Muscle of arm (tissue), 1 donor: ENCODE measurements at regions not wholly inside any gene's neighbourhood (a gene's known extent, or its start where the extent isn't known, plus 50 kb on each side); places are given as distances from the start of the nearest gene placed in this dataset.
"Not testable (repeated sequence)": the region's sequence is repeated elsewhere in the genome, so short reads cannot be mapped to it uniquely, and the experiment has no call there.

Source experiments
- DNase-seq: peaks from one replicate; pipeline ENCODE4 v3.0.0-alpha.2; 2013

GRCh38 chr2:193476171-193476800, 1281.6 kb upstream of the TMEFF2 start:
- DNase-seq, result no peak

- DNase-seq, result no peak
Observed at GRCh38 chr2:193475038-193475437, 1280.3 kb upstream of the TMEFF2 start.

- DNase-seq, result no peak
Observed at GRCh38 chr2:193469251-193469650, 1274.5 kb upstream of the TMEFF2 start.

GRCh38 chr2:193467276-193467987, 1272.7 kb upstream of the TMEFF2 start:
- DNase-seq, result no peak

GRCh38 chr2:193463011-193463410, 1268.3 kb upstream of the TMEFF2 start:
- no peak for DNase-seq

GRCh38 chr2:193462411-193462810, 1267.7 kb upstream of the TMEFF2 start:
- DNase-seq, result no peak

- no peak for DNase-seq
Observed at GRCh38 chr2:193461431-193461934, 1266.8 kb upstream of the TMEFF2 start.

GRCh38 chr2:193446967-193447366, 1252.2 kb upstream of the TMEFF2 start:
- DNase-seq, result no peak

GRCh38 chr2:193442293-193442692, 1247.6 kb upstream of the TMEFF2 start:
- DNase-seq, result no peak

- no peak for DNase-seq
Observed at GRCh38 chr2:193428336-193428818, 1233.6 kb upstream of the TMEFF2 start.

- DNase-seq, result not testable (repeated sequence)
Observed at GRCh38 chr2:193412368-193412767, 1217.6 kb upstream of the TMEFF2 start.

GRCh38 chr2:193409951-193410350, 1215.2 kb upstream of the TMEFF2 start:
- no peak for DNase-seq

GRCh38 chr2:193382583-193382982, 1187.8 kb upstream of the TMEFF2 start:
- DNase-seq, result no peak

- no peak for DNase-seq
Observed at GRCh38 chr2:193377789-193378188, 1183.1 kb upstream of the TMEFF2 start.

GRCh38 chr2:193373120-193373519, 1178.4 kb upstream of the TMEFF2 start:
- DNase-seq, result no peak

- no peak for DNase-seq
Observed at GRCh38 chr2:193371200-193371599, 1176.5 kb upstream of the TMEFF2 start.

GRCh38 chr2:193368615-193369014, 1173.9 kb upstream of the TMEFF2 start:
- DNase-seq, result no peak

GRCh38 chr2:193357508-193357907, 1162.8 kb upstream of the TMEFF2 start:
- DNase-seq, result no peak

- DNase-seq, result not testable (repeated sequence)
Observed at GRCh38 chr2:193352665-193353242, 1158.0 kb upstream of the TMEFF2 start.

GRCh38 chr2:193350509-193350908, 1155.8 kb upstream of the TMEFF2 start:
- no peak for DNase-seq

GRCh38 chr2:193349642-193350041, 1154.9 kb upstream of the TMEFF2 start:
- DNase-seq, result no peak

- no peak for DNase-seq
Observed at GRCh38 chr2:193348055-193348454, 1153.3 kb upstream of the TMEFF2 start.

- DNase-seq, result peak; percentile 27
Observed at GRCh38 chr2:193336781-193337180, 1142.0 kb upstream of the TMEFF2 start.
